ENCODE measurements at regions not wholly inside any gene's neighbourhood (a gene's known extent, or its start where the extent isn't known, plus 50 kb on each side); places are given as distances from the start of the nearest gene placed in this dataset.

GRCh38 chr15:39075311-39075710 is 505.6 kb upstream of the THBS1 start (continued):
- TF ChIP-seq MLX (CRISPR knock-in tag; IDR thresholded peaks at IDR 0.05) (no peak), FOXP4 (CRISPR knock-in tag; IDR thresholded peaks at IDR 0.05) (no peak), NR2C2 (CRISPR knock-in tag; IDR thresholded peaks at IDR 0.05) (no peak), ESRRA (CRISPR knock-in tag; IDR thresholded peaks at IDR 0.05; ENCODE audit: borderline replicate concordance) (no peak)

GRCh38 chr15:39075756-39076341 is 505.0 kb upstream of the THBS1 start:
- Mint-ChIP-seq H3K9me3 (no peaks in the 10 kb centered on the region), H3K4me1 (no peaks in the 10 kb centered on the region), H3K27ac (no peak overlapping the region), H3K4me3 (no peak overlapping the region), H3K36me3 (no peaks in the 10 kb centered on the region), H3K27me3 (ENCODE audit: low read depth) (no peaks in the 10 kb centered on the region)
- ChIA-PET POLR2A (no interaction called here), CTCF (no interaction called here)
- DNase-seq (ENCODE audit: low spot score) (no peak), ATAC-seq (no peak)
- TF ChIP-seq ZNF416 (CRISPR knock-in tag; IDR thresholded peaks at IDR 0.05) (no peak), ATF6 (CRISPR knock-in tag; IDR thresholded peaks at IDR 0.05) (no peak)

- ChIA-PET CTCF (no interaction called here), POLR2A (no interaction called here)
- H3K27me3 Mint-ChIP-seq (ENCODE audit: low read depth): no peaks in the 10 kb centered on the region
- H3K9me3 Mint-ChIP-seq: no peaks in the 10 kb centered on the region
- no peak for ATAC-seq
- no peak for DNase-seq (ENCODE audit: low spot score)
- H3K4me1 Mint-ChIP-seq: no peaks in the 10 kb centered on the region
- H3K4me3 Mint-ChIP-seq: no peak overlapping the region
- H3K36me3 Mint-ChIP-seq: no peaks in the 10 kb centered on the region
- no peak overlapping the region for H3K27ac Mint-ChIP-seq
- TF ChIP-seq FOXP1 (CRISPR knock-in tag; IDR thresholded peaks at IDR 0.05; ENCODE audit: borderline replicate concordance) (no peak), FOXP4 (CRISPR knock-in tag; IDR thresholded peaks at IDR 0.05) (no peak), AR (CRISPR knock-in tag; IDR thresholded peaks at IDR 0.05) (no peak), MYBL2 (CRISPR knock-in tag; IDR thresholded peaks at IDR 0.05) (no peak), ESRRA (CRISPR knock-in tag; IDR thresholded peaks at IDR 0.05; ENCODE audit: borderline replicate concordance) (no peak), ETV6 (CRISPR knock-in tag; IDR thresholded peaks at IDR 0.05) (no peak), TP53 (CRISPR knock-in tag; IDR thresholded peaks at IDR 0.05) (no peak), ZBTB43 (CRISPR knock-in tag; IDR thresholded peaks at IDR 0.05) (no peak), KAT7 (CRISPR knock-in tag; IDR thresholded peaks at IDR 0.05; ENCODE audit: borderline replicate concordance) (no peak), E2F5 (CRISPR knock-in tag; IDR thresholded peaks at IDR 0.05) (no peak), MLX (CRISPR knock-in tag; IDR thresholded peaks at IDR 0.05) (no peak), RELA (CRISPR knock-in tag; IDR thresholded peaks at IDR 0.05; ENCODE audit: borderline replicate concordance) (no peak), E2F1 (CRISPR knock-in tag; IDR thresholded peaks at IDR 0.05) (no peak)
These were observed 502.9 kb upstream of the THBS1 start for GRCh38 chr15:39078026-39078425.
